B cell (primary cell): ENCODE measurements at regions not wholly inside any gene's neighbourhood (a gene's known extent, or its start where the extent isn't known, plus 50 kb on each side); places are given as distances from the start of the nearest gene placed in this dataset. TPM values are rescaled to one million over a fixed set of nuclear protein-coding genes. Genes with fewer than 3 reads are reported as not detected.

ENCODE experiments used
- ATAC-seq: fragments of 200-7000 bp; cut with Tn5 transposase; one replicate; pipeline ENCODE4 v1.10.0; 2021; ENCODE audit warnings: low read depth, mild to moderate bottlenecking, moderate number of reproducible peaks, moderate library complexity
- CTCF ChIA-PET: fragments of 350-600 bp; sonication (Branson Sonifier 250); formaldehyde crosslinking; loops from one replicate; lab custom pipeline; 2021; ENCODE audit warnings: antibody characterized with exemption, inconsistent platforms; lab: Charles Lee
- POLR2A ChIA-PET: fragments of 350-600 bp; sonication (Branson Sonifier 250); formaldehyde crosslinking; loops from one replicate; lab custom pipeline; 2021; ENCODE audit warnings: antibody characterized with exemption; lab: Charles Lee
- DNase-seq: peaks from one replicate; pipeline ENCODE4 v3.0.0; 2013
- H2AFZ ChIP-seq: 2 replicates; pipeline ENCODE4 v1.6.1; 2012; ENCODE audit warnings: mild to moderate bottlenecking, low read depth, low read length; ENCODE audit not compliant: insufficient read depth, poor library complexity, severe bottlenecking
- H3K27ac ChIP-seq, 2 donors: 1 replicate in 1 of 2; 2 replicates in 1 of 2; pipeline ENCODE4 v1.5.1; 2012 to 2013; ENCODE audit warnings: low read length in 2 of 2, mild to moderate bottlenecking in 2 of 2, moderate library complexity in 1 of 2
- H3K27me3 ChIP-seq, 4 experiments: fragments of 200-600 bp in 1 of 4; sonication (generic) in 1 of 4; replicated peaks in 1 of 4; 1 replicate in 2 of 4; 2 replicates in 2 of 4; pipeline versions ENCODE4 v1.6.1 to v1.7.0; 2013 to 2016; ENCODE audit warnings: low read length in 3 of 4, mild to moderate bottlenecking in 2 of 4, mixed read lengths in 1 of 4, moderate library complexity in 1 of 4; ENCODE audit not compliant: insufficient read depth in 4 of 4, control insufficient read depth in 3 of 4; ENCODE audit errors: control extremely low read depth in 1 of 4
- H3K36me3 ChIP-seq, 2 experiments: replicated peaks in 1 of 2; 1 replicate in 1 of 2; 2 replicates in 1 of 2; pipeline versions ENCODE4 v1.6.1 to v1.7.1; 2013; ENCODE audit warnings: low read length in 1 of 2; ENCODE audit not compliant: insufficient read depth in 2 of 2, control insufficient read depth in 1 of 2; ENCODE audit errors: control extremely low read depth in 1 of 2, extremely low read depth in 1 of 2
- H3K4me1 ChIP-seq, 2 donors: fragments of 200-600 bp in 1 of 2; sonication (generic) in 1 of 2; 1 replicate in 1 of 2; 2 replicates in 1 of 2; pipeline versions ENCODE4 v1.5.1 to v1.6.1; 2013 to 2017; ENCODE audit warnings: low read length in 2 of 2; ENCODE audit not compliant: control insufficient read depth in 2 of 2, insufficient read depth in 2 of 2
- H3K4me2 ChIP-seq: replicated peaks from 2 replicates; pipeline ENCODE3; 2012; ENCODE audit warnings: mild to moderate bottlenecking, low read depth, low read length; ENCODE audit not compliant: poor library complexity, severe bottlenecking
- H3K4me3 ChIP-seq, 5 experiments: fragments of 200-600 bp in 1 of 5; sonication (generic) in 1 of 5; 1 replicate in 3 of 5; 2 replicates in 2 of 5; pipeline versions ENCODE4 v1.5.1 to v1.7.0; 2011 to 2016; ENCODE audit warnings: low read length in 4 of 5, mild to moderate bottlenecking in 4 of 5, low read depth in 2 of 5, control low read depth in 1 of 5, moderate library complexity in 1 of 5; ENCODE audit not compliant: insufficient read depth in 1 of 5; ENCODE audit errors: control extremely low read depth in 1 of 5, extremely low read depth in 1 of 5
- H3K79me2 ChIP-seq: fragments of 200-600 bp; sonication (generic); one replicate; pipeline ENCODE4 v1.6.0; 2016; ENCODE audit warnings: low read length; ENCODE audit not compliant: control insufficient read depth, insufficient read depth
- H3K9ac ChIP-seq: fragments of 200-600 bp; sonication (generic); 2 replicates; pipeline ENCODE4 v1.6.1; 2017; ENCODE audit warnings: mild to moderate bottlenecking, low read length, moderate library complexity
- H3K9me3 ChIP-seq, 3 donors: one replicate each; pipeline versions ENCODE4 v1.6.1 to v1.7.1; 2013; ENCODE audit warnings: low read length in 2 of 3; ENCODE audit not compliant: control insufficient read depth in 2 of 3, insufficient read depth in 1 of 3; ENCODE audit errors: control extremely low read depth in 1 of 3
- H4K20me1 ChIP-seq: 2 replicates; pipeline ENCODE4 v1.6.0; 2012; ENCODE audit warnings: mild to moderate bottlenecking, low read length; ENCODE audit not compliant: insufficient read depth, control insufficient read depth, poor library complexity, severe bottlenecking
- H3K27ac Mint-ChIP-seq: one replicate; pipeline ENCODE4 v1.8.0; 2021; ENCODE audit warnings: mixed read lengths
- H3K27me3 Mint-ChIP-seq: one replicate; pipeline ENCODE4 v1.8.0; 2021; ENCODE audit warnings: mixed read lengths
- H3K4me1 Mint-ChIP-seq: one replicate; pipeline ENCODE4 v1.8.0; 2021; ENCODE audit warnings: mixed read lengths
- H3K4me3 Mint-ChIP-seq: one replicate; pipeline ENCODE4 v1.8.0; 2021; ENCODE audit warnings: mixed read lengths
- H3K9me3 Mint-ChIP-seq: one replicate; pipeline ENCODE4 v1.8.0; 2022; ENCODE audit warnings: mixed read lengths; ENCODE audit not compliant: insufficient read depth
- EZH2 ChIP-seq: IDR thresholded peaks from 2 replicates; pipeline ENCODE4 v1.6.1; 2012; ENCODE audit warnings: borderline replicate concordance, low read depth, mild to moderate bottlenecking, moderate library complexity, low read length; ENCODE audit not compliant: insufficient read depth, poor library complexity, severe bottlenecking
- WGBS: methylation state at CpG from one replicate; pipeline ENCODE4 v1.1.5; 2013; ENCODE audit warnings: missing lambda C conversion rate; ENCODE audit not compliant: insufficient coverage; 5-methylcytosine and 5-hydroxymethylcytosine counted together
- intact Hi-C: fragments of 100-400 bp; cut with micrococcal nuclease; formaldehyde crosslinking; loops from one replicate; pipeline ENCODE4 v1.10.0; 2022
- small RNA-seq: library from RNA; depleted of rRNA; stranded (forward); fragments of <200 nt; gene quantifications from one replicate; pipeline ENCODE3, GENCODE V24; 2012; ENCODE audit warnings: low replicate concordance, low read depth; ENCODE audit not compliant: insufficient read length
- TF ChIP-seq, protein P1 (sequence below): fragments of 200-600 bp; IDR thresholded peaks from one replicate; pipeline ENCODE4 v1.8.0; 2022; ENCODE audit warnings: antibody characterized with exemption, mild to moderate bottlenecking

- WGBS: 100% methylated on average over 1 of the region's 4 CpGs
- no peaks in the 10 kb centered on the region for H3K27me3 ChIP-seq
- H3K4me1 ChIP-seq: no peaks in the 10 kb centered on the region
- Mint-ChIP-seq H3K4me3 (no peak overlapping the region), H3K9me3 (no peaks in the 10 kb centered on the region), H3K27ac (no peak overlapping the region), H3K4me1 (no peaks in the 10 kb centered on the region), H3K27me3 (peaks cover 4% of the 10 kb centered on the region)
- H3K4me3 ChIP-seq: no peak overlapping the region
- TF ChIP-seq, protein P1, sequence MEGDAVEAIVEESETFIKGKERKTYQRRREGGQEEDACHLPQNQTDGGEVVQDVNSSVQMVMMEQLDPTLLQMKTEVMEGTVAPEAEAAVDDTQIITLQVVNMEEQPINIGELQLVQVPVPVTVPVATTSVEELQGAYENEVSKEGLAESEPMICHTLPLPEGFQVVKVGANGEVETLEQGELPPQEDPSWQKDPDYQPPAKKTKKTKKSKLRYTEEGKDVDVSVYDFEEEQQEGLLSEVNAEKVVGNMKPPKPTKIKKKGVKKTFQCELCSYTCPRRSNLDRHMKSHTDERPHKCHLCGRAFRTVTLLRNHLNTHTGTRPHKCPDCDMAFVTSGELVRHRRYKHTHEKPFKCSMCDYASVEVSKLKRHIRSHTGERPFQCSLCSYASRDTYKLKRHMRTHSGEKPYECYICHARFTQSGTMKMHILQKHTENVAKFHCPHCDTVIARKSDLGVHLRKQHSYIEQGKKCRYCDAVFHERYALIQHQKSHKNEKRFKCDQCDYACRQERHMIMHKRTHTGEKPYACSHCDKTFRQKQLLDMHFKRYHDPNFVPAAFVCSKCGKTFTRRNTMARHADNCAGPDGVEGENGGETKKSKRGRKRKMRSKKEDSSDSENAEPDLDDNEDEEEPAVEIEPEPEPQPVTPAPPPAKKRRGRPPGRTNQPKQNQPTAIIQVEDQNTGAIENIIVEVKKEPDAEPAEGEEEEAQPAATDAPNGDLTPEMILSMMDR: no peak
- TF ChIP-seq EZH2: no peak
- ChIA-PET POLR2A (no interaction called here), CTCF (no interaction called here)
- H3K4me2 ChIP-seq: no peak overlapping the region
- H3K9me3 ChIP-seq: no peaks in the 10 kb centered on the region
- no peak for ATAC-seq
- H3K36me3 ChIP-seq: no peaks in the 10 kb centered on the region
- intact Hi-C loops: no loop called here
- no peaks in the 10 kb centered on the region for H4K20me1 ChIP-seq
- no peaks in the 10 kb centered on the region for H3K79me2 ChIP-seq
- no peak overlapping the region for H3K27ac ChIP-seq
- H2AFZ ChIP-seq: no peak overlapping the region
- no peak overlapping the region for H3K9ac ChIP-seq
- DNase-seq: no peak
These were observed 52.6 kb upstream of the ITGA1 start for GRCh38 chr5:52735139-52735538.

Small RNAs in the stretch of these regions (small RNA-seq; reads per million reads assigned to genes)
- gene RPS17P11: not detected
